BJ (cell line): ENCODE measurements at regions not wholly inside any gene's neighbourhood (a gene's known extent, or its start where the extent isn't known, plus 50 kb on each side); places are given as distances from the start of the nearest gene placed in this dataset.

Experiments used
- CTCF ChIA-PET: fragments of 350-600 bp; formaldehyde crosslinking; extraction: SDS; loops from one replicate; lab custom pipeline; 2021; ENCODE audit warnings: antibody characterized with exemption, inconsistent platforms; lab: Yijun Ruan, JAX
- POLR2A ChIA-PET: fragments of 300-600 bp; sonication (Branson Sonifier 250); formaldehyde crosslinking; extraction: SDS; loops from one replicate; lab custom pipeline; 2021; ENCODE audit warnings: antibody characterized with exemption; lab: Charles Lee
- DNase-seq: peaks from one replicate; pipeline ENCODE4 v3.0.0-alpha.2; 2011; ENCODE audit warnings: low read depth
- H3K27me3 ChIP-seq: 2 replicates; pipeline ENCODE4 v1.6.0; 2011; ENCODE audit warnings: low read length; ENCODE audit not compliant: control insufficient read depth, insufficient read depth
- H3K36me3 ChIP-seq: 2 replicates; pipeline ENCODE4 v1.5.1; 2011; ENCODE audit warnings: low read length; ENCODE audit not compliant: control insufficient read depth, insufficient read depth
- H3K4me3 ChIP-seq: 2 replicates; pipeline ENCODE4 v1.5.1; 2011; ENCODE audit warnings: low read depth, mild to moderate bottlenecking, control low read depth, low read length
- CTCF ChIP-seq: IDR thresholded peaks from 2 replicates; pipeline ENCODE4 v1.5.1; 2011; ENCODE audit warnings: low read depth, mild to moderate bottlenecking, control low read depth, inconsistent platforms, low read length, moderate library complexity; ENCODE audit not compliant: insufficient read depth

- no peak overlapping the region for H3K4me3 ChIP-seq
- no peak for TF ChIP-seq CTCF
- no peak for DNase-seq
- no peaks in the 10 kb centered on the region for H3K36me3 ChIP-seq
- ChIA-PET CTCF (interaction anchor here (0.6 kb wide), 1 partner anchor 15 kb away, joined by 4 read pairs; no protein-coding TSS in a partner anchor), POLR2A (no interaction called here)
- no peaks in the 10 kb centered on the region for H3K27me3 ChIP-seq
These were observed 737.7 kb downstream of the NLGN4X start for GRCh38 chrX:5490786-5491563.

- Histone ChIP-seq H3K27me3 (no peaks in the 10 kb centered on the region), H3K36me3 (no peaks in the 10 kb centered on the region), H3K4me3 (no peak overlapping the region)
- POLR2A ChIA-PET = no interaction called here
- CTCF ChIA-PET = no interaction called here
- TF ChIP-seq CTCF = no peak
- DNase-seq = no peak
These were observed 754.4 kb downstream of the NLGN4X start for GRCh38 chrX:5474282-5474681.

- no peak for TF ChIP-seq CTCF
- ChIA-PET POLR2A (no interaction called here), CTCF (no interaction called here)
- DNase-seq = no peak
- no peaks in the 10 kb centered on the region for H3K27me3 ChIP-seq
- H3K4me3 ChIP-seq = no peak overlapping the region
- H3K36me3 ChIP-seq = no peaks in the 10 kb centered on the region
These were observed 770.3 kb downstream of the NLGN4X start for GRCh38 chrX:5458300-5458842.

- CTCF ChIA-PET = no interaction called here
- no peak for DNase-seq
- no peak overlapping the region for H3K4me3 ChIP-seq
- no peaks in the 10 kb centered on the region for H3K27me3 ChIP-seq
- H3K36me3 ChIP-seq = no peaks in the 10 kb centered on the region
- POLR2A ChIA-PET = no interaction called here
- TF ChIP-seq CTCF = no peak
These were observed 779.3 kb downstream of the NLGN4X start for GRCh38 chrX:5449323-5449722.

GRCh38 chrX:5431823-5432222 is 796.8 kb downstream of the NLGN4X start:
- ChIA-PET CTCF (no interaction called here), POLR2A (no interaction called here)
- DNase-seq = no peak
- Histone ChIP-seq H3K4me3 (no peak overlapping the region), H3K36me3 (no peaks in the 10 kb centered on the region), H3K27me3 (no peaks in the 10 kb centered on the region)
- TF ChIP-seq CTCF = no peak
